GM21786 (cell line): ENCODE measurements at regions not wholly inside any gene's neighbourhood (a gene's known extent, or its start where the extent isn't known, plus 50 kb on each side); places are given as distances from the start of the nearest gene placed in this dataset.
"Not testable (repeated sequence)": the region's sequence is repeated elsewhere in the genome, so short reads cannot be mapped to it uniquely, and the experiment has no call there.

Experiments
- ATAC-seq: cut with Tn5 transposase; IDR thresholded peaks from one replicate; pipeline ENCODE4 v1.9.1; 2021; ENCODE audit not compliant: unreplicated experiment

GRCh38 chr3:86794361-86795065 lies 196.4 kb downstream of the VGLL3 start:
- no peak for ATAC-seq

GRCh38 chr3:86793786-86794185 lies 197.2 kb downstream of the VGLL3 start:
- no peak for ATAC-seq

- ATAC-seq: no peak
Measured at GRCh38 chr3:86792316-86792715, 198.6 kb downstream of the VGLL3 start.

DNA sequence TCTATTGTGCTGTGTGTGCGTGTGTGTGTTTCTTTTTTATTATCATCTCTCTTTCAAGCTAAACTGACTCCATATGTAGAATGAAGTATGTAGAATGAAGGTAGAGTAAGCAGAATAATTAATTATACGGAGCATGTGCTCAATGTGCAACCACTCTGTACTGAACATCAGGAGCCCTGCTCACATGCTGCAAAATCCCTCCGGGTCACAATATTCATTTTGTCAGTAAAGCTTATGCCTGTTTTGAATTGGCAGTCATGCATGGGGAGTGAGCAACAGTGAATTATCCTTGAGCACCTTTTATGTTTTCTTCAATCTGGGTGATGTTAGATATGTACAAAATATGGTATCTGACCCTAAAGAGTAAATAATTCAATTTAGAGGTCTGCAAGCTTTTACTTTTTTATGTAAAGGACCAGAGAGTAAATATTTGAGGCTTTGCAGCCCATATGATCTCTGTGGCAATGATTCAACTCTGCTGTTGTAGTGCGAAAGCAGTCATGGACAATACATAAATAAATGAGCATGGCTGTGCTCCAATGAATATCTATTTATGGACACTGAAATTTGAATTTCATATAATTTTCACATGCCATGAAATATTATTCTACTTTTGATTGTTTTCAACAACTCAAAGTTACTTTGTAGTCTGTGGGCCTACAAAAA lies 199.9 kb downstream of the VGLL3 start:
- no peak for ATAC-seq

DNA sequence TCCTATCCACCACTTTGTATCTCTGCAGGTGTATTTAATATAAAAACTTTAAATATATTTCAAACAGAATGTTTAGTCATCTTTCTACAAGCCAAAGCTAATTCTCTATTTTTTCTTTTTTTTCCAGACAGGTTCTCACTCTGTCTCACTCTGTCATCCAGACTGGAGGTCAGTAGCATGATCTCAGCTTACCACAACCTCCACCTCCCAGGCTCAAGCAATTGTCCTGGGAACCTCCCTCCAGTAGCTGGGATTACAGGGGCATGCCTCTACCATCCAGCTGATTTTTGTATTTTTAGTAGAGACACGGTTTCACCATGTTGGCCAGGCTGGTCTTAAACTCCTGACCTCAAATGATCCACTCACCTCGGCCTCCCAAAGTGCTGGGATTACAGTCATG lies 202.6 kb downstream of the VGLL3 start:
- ATAC-seq: no peak

DNA sequence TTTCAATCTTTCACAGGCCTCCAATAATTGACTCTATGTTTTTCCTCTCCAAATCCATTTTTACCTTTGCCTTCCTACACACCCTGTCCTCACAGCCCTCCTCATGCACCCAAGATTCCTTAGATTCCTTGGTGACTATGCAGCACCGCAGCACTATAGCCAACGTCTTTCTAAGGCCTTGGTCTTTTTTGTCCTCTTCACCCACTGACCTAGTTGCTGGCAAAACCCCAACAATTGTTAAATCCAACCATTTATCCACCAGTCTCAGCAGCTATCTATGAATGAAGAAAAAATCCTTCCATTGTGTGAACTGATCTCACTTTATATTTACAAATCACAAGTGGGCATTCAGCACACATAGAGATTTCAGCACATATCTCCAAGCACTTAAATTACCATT lies 203.9 kb downstream of the VGLL3 start:
- no peak for ATAC-seq

DNA sequence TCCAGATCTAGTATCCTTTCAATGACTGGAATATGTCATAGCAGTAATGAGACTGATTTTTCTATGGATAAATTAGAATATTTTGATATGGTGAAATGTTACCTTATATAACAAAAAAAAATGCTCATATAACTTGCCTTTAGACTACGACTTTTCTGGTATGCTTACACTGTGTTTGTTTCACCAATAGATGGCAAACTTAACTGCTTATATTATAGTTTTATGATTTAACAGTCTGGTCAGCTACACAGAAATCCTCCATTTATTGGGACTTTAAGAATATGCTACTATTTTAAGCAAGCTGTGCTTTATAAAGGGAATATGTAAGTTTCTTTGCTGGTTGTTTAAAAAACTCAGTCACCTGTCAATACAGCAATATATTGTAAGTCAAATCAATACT lies 205.6 kb downstream of the VGLL3 start:
- no peak for ATAC-seq

- ATAC-seq: no peak
Measured at GRCh38 chr3:86782866-86783265, 208.1 kb downstream of the VGLL3 start.

DNA sequence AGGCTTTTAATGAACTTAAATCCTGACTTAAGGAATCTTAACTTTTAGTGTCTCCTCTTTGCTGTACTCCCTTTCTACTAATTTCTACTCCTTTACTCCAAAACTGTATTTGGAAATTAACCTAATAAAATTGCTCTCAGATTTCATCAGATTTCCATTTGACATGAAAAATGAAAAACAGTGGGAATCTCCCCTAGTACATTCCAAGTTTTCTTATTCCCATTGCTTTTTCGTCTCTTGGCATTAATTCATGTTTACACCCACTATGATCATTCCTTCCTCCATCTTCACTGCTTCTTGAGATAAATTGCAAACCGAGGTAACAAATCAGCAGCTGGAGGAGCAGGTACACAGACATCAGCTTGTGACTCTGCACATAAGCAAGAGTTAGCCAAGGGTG lies 208.7 kb downstream of the VGLL3 start:
- ATAC-seq: no peak

GRCh38 chr3:86774082-86774691 lies 216.8 kb downstream of the VGLL3 start:
- ATAC-seq: no peak

GRCh38 chr3:86772699-86773098 lies 218.2 kb downstream of the VGLL3 start:
- no peak for ATAC-seq

DNA sequence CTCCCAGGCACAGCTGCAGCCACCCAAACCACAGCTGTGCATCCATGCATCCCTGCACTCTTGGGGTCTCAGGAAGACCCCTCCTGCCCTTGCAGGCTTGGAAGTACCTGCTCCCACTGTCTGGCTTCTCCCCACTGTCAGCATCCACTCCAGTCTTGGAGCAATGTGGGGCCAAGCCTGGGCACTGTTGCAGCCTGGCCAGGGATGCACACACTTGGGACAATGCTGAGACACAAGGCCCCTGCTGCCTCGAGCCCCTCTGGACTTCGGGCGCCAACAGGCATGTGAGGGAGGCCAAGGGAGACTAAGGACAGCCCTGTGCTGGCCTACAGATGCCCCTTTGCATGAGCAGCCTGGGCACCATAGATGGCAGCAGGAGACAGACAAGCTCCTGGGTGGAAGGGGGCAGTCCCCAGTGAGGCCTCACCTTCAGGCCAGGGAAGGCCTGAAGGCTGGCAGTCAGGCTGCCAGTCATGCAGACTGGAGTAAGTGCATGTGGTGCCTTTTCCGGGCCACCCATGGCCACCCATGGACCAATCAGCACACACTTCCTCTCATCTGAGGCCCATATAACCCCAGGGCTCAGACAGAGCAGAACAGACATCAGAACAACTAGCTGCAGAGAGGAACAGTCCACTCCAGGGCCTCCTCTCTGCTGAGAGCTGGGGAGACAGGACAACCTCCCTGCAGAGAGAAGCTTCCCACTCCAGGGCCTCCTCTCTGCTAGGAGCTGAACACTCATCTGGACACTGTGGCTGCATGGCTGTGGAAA lies 219.0 kb downstream of the VGLL3 start:
- no peak for ATAC-seq

DNA sequence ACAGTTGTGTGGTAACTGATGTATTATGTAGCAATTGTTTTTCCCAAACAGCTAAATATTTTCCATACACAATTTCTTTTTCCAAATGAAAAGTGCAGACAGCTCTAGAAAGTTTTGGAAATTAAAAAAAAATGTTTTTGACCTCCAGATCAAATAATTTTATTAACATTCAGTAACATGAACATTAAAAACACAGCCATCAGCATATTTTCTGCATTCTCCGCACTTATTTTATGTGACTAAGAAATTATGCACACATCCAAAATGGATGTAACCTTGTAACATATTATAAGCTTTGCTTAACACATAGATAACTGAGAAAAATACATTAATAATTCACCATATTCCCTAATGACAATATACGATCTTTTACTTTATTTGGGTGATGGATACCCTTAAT lies 224.6 kb downstream of the VGLL3 start:
- ATAC-seq: no peak

DNA sequence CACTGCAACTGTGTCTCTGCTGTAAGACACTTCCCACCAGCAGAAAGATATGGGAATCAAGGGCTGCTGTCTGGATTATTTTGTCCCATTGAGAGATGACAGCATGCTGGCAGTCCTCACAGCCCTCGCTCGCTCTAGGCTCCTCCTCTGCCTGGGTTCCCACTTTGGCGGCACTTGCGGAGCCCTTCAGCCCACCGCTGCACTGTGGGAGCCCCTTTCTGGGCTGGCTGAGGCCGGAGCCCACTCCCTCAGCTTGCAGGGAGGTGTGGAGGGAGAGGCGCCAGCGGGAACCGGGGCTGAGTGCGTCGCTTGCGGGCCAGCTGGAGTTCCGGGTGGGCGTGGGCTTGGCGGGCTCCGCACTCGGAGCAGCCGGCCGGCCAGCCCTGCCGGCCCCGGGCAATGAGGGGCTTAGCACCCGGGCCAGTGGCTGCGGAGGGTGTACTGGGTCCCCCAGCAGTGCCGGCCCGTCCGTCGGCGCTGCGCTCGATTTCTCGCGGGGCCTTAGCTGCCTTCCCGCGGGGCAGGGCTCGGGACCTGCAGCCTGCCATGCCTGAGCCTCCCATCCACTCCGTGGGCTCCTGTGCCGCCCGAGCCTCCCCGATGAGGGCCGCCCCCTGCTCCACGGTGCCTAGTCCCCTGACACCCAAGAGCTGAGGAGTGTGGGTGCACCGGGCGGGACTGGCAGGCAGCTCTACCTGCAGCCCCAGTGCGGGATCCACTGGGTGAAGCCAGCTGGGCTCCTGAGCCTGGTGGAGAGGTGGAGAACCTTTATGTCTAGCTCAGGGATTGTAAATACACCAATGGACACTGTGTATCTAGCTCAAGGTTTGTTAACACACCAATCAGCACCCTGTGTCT lies 233.4 kb downstream of the VGLL3 start:
- not testable (repeated sequence) for ATAC-seq

DNA sequence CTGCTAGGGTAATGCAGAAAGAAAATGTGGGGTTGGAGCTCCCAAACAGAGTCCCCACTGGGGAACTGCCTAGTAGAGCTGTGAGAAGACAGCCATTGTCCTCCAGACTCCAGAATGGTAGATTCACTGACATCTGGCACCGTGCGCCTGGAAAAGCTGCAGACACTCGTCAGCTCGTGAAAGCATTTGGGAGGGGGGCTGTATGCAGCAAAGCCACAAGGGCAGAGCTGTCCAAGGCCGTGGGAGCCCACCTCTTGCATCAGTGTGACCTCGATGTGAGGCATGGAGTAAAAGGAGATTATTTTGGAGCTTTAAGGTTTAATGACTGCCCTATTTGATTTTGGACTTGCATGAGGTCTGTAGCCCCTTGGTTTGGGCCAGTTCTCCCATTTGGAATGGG lies 242.9 kb downstream of the VGLL3 start:
- no peak for ATAC-seq

GRCh38 chr3:86744051-86744450 lies 246.9 kb downstream of the VGLL3 start:
- ATAC-seq: no peak

DNA sequence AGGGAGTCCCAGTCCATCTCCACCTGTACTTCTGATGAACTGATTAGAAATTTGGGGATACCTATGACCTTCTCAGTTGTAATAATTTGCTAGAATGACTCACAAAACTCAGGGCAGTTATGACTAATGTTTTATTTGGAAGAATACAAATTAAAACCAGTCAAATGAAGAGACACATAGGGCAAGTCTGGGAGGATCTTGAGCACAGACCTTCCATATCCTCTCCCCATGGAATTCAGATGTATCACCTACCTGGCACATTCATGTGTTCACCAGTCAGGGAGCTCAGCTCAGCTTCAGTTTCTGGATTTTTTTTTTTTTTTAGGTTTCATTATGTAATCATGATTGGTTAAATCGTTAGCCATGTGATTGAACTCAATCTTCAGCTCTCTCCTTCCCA lies 247.7 kb downstream of the VGLL3 start:
- no peak for ATAC-seq

DNA sequence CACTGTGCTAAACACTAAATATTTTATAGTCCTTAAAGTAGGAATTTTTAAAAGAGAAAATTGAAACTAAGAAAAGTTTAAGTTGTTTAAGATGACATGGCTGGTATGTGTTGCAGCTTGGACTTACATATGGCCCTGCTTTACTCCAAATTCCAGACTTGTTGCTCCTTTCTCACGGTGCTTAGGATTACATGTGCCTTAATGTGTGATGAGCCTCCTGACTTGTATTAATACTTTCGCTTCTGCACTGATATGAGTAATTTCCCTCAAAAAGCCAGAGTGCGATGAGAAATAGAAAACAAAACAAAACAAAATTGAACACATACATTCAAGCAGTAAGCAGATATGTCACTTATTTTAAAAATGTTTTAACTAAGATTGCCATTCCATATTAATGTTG lies 250.2 kb downstream of the VGLL3 start:
- no peak for ATAC-seq

DNA sequence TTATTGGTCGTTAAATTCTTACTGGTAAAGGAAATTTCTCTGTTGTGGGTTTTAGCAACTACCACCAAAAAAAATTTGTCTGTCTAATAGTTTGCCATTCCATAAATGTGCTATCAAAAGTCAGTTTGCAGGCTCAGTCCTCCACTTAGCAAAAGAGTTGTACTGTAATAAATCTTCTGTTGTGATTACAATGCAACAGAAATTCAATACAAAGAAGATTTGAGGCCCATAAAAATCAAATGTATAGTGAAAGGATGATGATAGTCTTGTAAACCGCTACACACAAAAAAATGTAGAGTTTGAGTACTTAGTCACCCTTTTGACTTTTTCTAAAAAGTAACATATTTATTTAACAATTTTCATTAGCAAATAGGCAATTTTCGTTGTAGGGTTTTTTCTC lies 251.7 kb downstream of the VGLL3 start:
- ATAC-seq: no peak

DNA sequence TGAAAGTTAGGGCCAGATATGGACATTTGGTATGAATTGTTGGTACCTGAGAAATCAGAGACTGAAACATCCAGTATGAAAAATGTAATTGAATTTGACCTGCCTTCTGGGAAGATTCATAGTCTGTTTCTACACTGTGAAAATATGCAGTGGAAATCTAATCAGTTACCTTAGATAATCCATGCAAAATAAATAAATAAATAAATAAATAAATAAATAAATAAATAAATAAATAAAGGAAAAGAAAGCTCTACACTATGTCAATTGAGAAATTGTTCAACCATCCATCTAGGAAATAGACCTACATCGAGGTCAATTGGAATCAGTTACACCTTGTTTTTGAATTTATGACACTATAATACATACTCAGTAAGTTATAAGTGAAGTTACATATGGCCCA lies 252.3 kb downstream of the VGLL3 start:
- ATAC-seq: no peak

GRCh38 chr3:86737517-86737916 lies 253.4 kb downstream of the VGLL3 start:
- ATAC-seq: no peak
